HepG2 (cell line): ENCODE measurements at regions not wholly inside any gene's neighbourhood (a gene's known extent, or its start where the extent isn't known, plus 50 kb on each side); places are given as distances from the start of the nearest gene placed in this dataset.

ENCODE experiments used
- ATAC-seq: fragments of 200-7000 bp; cut with Tn5 transposase; 3 replicates; pipeline ENCODE4 v1.9.1; 2020; ENCODE audit warnings: mild to moderate bottlenecking, moderate library complexity
- BruUV-seq: library from RNA; stranded (reverse); fragments of 400-500 nt; replicated peaks from 2 replicates; lab custom pipeline; 2021; lab: Mats Ljungman, UMichigan
- CTCF ChIA-PET: fragments of 300-600 bp; formaldehyde crosslinking; extraction: SDS; loops from one replicate; lab custom pipeline; 2021; ENCODE audit warnings: low total read pairs, inconsistent platforms, low intra/inter-chr PET ratio; lab: Yijun Ruan, JAX
- POLR2A ChIA-PET: fragments of 350-600 bp; sonication (Branson Sonifier 250); formaldehyde crosslinking; loops from one replicate; lab custom pipeline; 2020; ENCODE audit warnings: antibody characterized with exemption, inconsistent platforms; lab: Yijun Ruan, JAX
- DNase-seq: peaks from one replicate; pipeline ENCODE4 v3.0.0-alpha.2; 2015; ENCODE audit warnings: low spot score
- FAIRE-seq: peaks from 3 replicates; lab custom pipeline; 2011; peaks lifted over from hg19 to GRCh38; lab: Jason Lieb, UNC
- H2AFZ ChIP-seq: one replicate; pipeline ENCODE4 v1.6.1; 2011; ENCODE audit warnings: low read length, inconsistent platforms
- H3K27ac ChIP-seq: fragments of 300-600 bp; 3 replicates; pipeline ENCODE4 v1.8.0; 2011; ENCODE audit warnings: mixed run types, mild to moderate bottlenecking, mixed read lengths, low read length, inconsistent platforms; ENCODE audit not compliant: insufficient read depth; ENCODE audit errors: extremely low read length
- H3K27me3 ChIP-seq, 2 experiments: fragments of 200-600 bp in 1 of 2; 2 replicates in 1 of 2; 3 replicates in 1 of 2; pipeline versions ENCODE4 v1.6.0 to v1.8.0; 2011; ENCODE audit warnings: low read length in 2 of 2, mild to moderate bottlenecking in 2 of 2, moderate library complexity in 2 of 2, inconsistent platforms in 1 of 2; ENCODE audit not compliant: insufficient read depth in 2 of 2, control insufficient read depth in 1 of 2
- H3K36me3 ChIP-seq, 2 experiments: fragments of 200-600 bp in 1 of 2; replicated peaks in 1 of 2; 2 replicates in 1 of 2; 3 replicates in 1 of 2; pipeline versions ENCODE4 v1.5.1 to v1.8.0; 2011; ENCODE audit warnings: low read length in 2 of 2, inconsistent platforms in 1 of 2; ENCODE audit not compliant: insufficient read depth in 2 of 2, control insufficient read depth in 1 of 2
- H3K4me1 ChIP-seq: 2 replicates; pipeline ENCODE4 v1.5.1; 2012; ENCODE audit warnings: low read length, inconsistent platforms; ENCODE audit not compliant: insufficient read depth
- H3K4me2 ChIP-seq: 2 replicates; pipeline ENCODE4 v1.6.0; 2011; ENCODE audit warnings: low read depth, low read length, inconsistent platforms
- H3K4me3 ChIP-seq, 3 experiments: fragments of 200-600 bp in 1 of 3; sonication (generic), shearing (Covaris generic) in 1 of 3; replicated peaks in 1 of 3; 2 replicates each; pipeline ENCODE4 v1.5.1; 2011 to 2016; ENCODE audit warnings: low read length in 3 of 3, inconsistent platforms in 2 of 3, low read depth in 2 of 3, mild to moderate bottlenecking in 2 of 3, control low read depth in 1 of 3, mixed read lengths in 1 of 3; ENCODE audit not compliant: insufficient read depth in 1 of 3
- H3K79me2 ChIP-seq: one replicate; pipeline ENCODE4 v1.6.1; 2011; ENCODE audit warnings: low read length, inconsistent platforms; ENCODE audit not compliant: insufficient read depth
- H3K9ac ChIP-seq: 2 replicates; pipeline ENCODE4 v1.6.0; 2011; ENCODE audit warnings: mild to moderate bottlenecking, low read depth, low read length, inconsistent platforms; ENCODE audit not compliant: insufficient read depth
- H3K9me3 ChIP-seq: 2 replicates; pipeline ENCODE4 v1.5.1; 2012; ENCODE audit warnings: mild to moderate bottlenecking, low read length
- H4K20me1 ChIP-seq: 2 replicates; pipeline ENCODE4 v1.6.0; 2011; ENCODE audit warnings: inconsistent platforms, mild to moderate bottlenecking, low read length, moderate library complexity; ENCODE audit not compliant: insufficient read depth
- POGK ChIP-seq: sonication (generic); formaldehyde crosslinking; conservative IDR thresholded peaks from 2 replicates; pipeline ENCODE4 v1.8.0; 2022; ENCODE audit warnings: mild to moderate bottlenecking, moderate library complexity, missing genetic modification reagents
- RAD51 ChIP-seq: fragments of 450-650 bp; IDR thresholded peaks from 2 replicates; pipeline ENCODE4 v1.6.1; 2016; ENCODE audit warnings: borderline replicate concordance
- REPIN1 ChIP-seq: sonication (generic); formaldehyde crosslinking; IDR thresholded peaks from 2 replicates; pipeline ENCODE4 v1.8.0; 2022; ENCODE audit warnings: missing genetic modification reagents, low read depth, mild to moderate bottlenecking, borderline replicate concordance
- SAFB2 ChIP-seq: sonication (generic); formaldehyde crosslinking; IDR thresholded peaks from 2 replicates; pipeline ENCODE4 v1.5.1; 2020; ENCODE audit warnings: missing genetic modification reagents, low read depth, mild to moderate bottlenecking, borderline replicate concordance
- ZNF143 ChIP-seq: sonication (generic); formaldehyde crosslinking; IDR thresholded peaks from 2 replicates; pipeline ENCODE4 v1.4.0; 2020; ENCODE audit warnings: missing genetic modification reagents
- ZNF280B ChIP-seq: sonication (generic); formaldehyde crosslinking; IDR thresholded peaks from 2 replicates; pipeline ENCODE4 v1.5.0; 2020; ENCODE audit warnings: missing genetic modification reagents, mild to moderate bottlenecking, borderline replicate concordance
- ZNF513 ChIP-seq: sonication (generic); formaldehyde crosslinking; conservative IDR thresholded peaks from 2 replicates; pipeline ENCODE4 v1.5.0; 2020; ENCODE audit warnings: missing genetic modification reagents
- ZNF563 ChIP-seq: sonication (generic); formaldehyde crosslinking; IDR thresholded peaks from 2 replicates; pipeline ENCODE4 v1.8.0; 2022; ENCODE audit warnings: mild to moderate bottlenecking, moderate library complexity, missing genetic modification reagents
- ZNF710 ChIP-seq: sonication (generic); formaldehyde crosslinking; IDR thresholded peaks from 2 replicates; pipeline ENCODE4 v1.5.0; 2020; ENCODE audit warnings: mild to moderate bottlenecking, missing genetic modification reagents, borderline replicate concordance
- WGBS: methylation state at CpG from one replicate; pipeline ENCODE4 v1.1.6; 2017; ENCODE audit warnings: low lambda C conversion rate; 5-methylcytosine and 5-hydroxymethylcytosine counted together
- in situ Hi-C: cut with HindIII; loops from 2 replicates; pipeline ENCODE4 v1.10.0; 2017; ENCODE audit warnings: low pct_unique_long_range_greater_than_20kb; ENCODE audit not compliant: extremely low pct_ligation_motif_present
- intact Hi-C: fragments of 100-400 bp; cut with micrococcal nuclease; formaldehyde crosslinking; loops from one replicate; pipeline ENCODE4 v1.10.0; 2022; ENCODE audit not compliant: unreplicated experiment
- TF ChIP-seq, protein P1 (sequence below): IDR thresholded peaks from 2 replicates; pipeline ENCODE4 v1.4.0; 2020; ENCODE audit warnings: mild to moderate bottlenecking, missing genetic modification reagents
- TF ChIP-seq, protein P2 (sequence below): sonication (generic); formaldehyde crosslinking; IDR thresholded peaks from 2 replicates; pipeline ENCODE4 v1.5.1; 2020; ENCODE audit warnings: missing genetic modification reagents, mild to moderate bottlenecking, borderline replicate concordance

- CTCF ChIA-PET, result no interaction called here
- FAIRE-seq, result no peak
- in situ Hi-C loops, result no loop called here
- TF ChIP-seq, protein P1, sequence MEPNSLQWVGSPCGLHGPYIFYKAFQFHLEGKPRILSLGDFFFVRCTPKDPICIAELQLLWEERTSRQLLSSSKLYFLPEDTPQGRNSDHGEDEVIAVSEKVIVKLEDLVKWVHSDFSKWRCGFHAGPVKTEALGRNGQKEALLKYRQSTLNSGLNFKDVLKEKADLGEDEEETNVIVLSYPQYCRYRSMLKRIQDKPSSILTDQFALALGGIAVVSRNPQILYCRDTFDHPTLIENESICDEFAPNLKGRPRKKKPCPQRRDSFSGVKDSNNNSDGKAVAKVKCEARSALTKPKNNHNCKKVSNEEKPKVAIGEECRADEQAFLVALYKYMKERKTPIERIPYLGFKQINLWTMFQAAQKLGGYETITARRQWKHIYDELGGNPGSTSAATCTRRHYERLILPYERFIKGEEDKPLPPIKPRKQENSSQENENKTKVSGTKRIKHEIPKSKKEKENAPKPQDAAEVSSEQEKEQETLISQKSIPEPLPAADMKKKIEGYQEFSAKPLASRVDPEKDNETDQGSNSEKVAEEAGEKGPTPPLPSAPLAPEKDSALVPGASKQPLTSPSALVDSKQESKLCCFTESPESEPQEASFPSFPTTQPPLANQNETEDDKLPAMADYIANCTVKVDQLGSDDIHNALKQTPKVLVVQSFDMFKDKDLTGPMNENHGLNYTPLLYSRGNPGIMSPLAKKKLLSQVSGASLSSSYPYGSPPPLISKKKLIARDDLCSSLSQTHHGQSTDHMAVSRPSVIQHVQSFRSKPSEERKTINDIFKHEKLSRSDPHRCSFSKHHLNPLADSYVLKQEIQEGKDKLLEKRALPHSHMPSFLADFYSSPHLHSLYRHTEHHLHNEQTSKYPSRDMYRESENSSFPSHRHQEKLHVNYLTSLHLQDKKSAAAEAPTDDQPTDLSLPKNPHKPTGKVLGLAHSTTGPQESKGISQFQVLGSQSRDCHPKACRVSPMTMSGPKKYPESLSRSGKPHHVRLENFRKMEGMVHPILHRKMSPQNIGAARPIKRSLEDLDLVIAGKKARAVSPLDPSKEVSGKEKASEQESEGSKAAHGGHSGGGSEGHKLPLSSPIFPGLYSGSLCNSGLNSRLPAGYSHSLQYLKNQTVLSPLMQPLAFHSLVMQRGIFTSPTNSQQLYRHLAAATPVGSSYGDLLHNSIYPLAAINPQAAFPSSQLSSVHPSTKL (CRISPR knock-in tag), result no peak
- TF ChIP-seq RAD51, result no peak
- no peak for TF ChIP-seq POGK (CRISPR knock-in tag)
- no peak for TF ChIP-seq ZNF280B (CRISPR knock-in tag)
- TF ChIP-seq ZNF710 (CRISPR knock-in tag), result no peak
- TF ChIP-seq REPIN1 (CRISPR knock-in tag), result no peak
- TF ChIP-seq, protein P2, sequence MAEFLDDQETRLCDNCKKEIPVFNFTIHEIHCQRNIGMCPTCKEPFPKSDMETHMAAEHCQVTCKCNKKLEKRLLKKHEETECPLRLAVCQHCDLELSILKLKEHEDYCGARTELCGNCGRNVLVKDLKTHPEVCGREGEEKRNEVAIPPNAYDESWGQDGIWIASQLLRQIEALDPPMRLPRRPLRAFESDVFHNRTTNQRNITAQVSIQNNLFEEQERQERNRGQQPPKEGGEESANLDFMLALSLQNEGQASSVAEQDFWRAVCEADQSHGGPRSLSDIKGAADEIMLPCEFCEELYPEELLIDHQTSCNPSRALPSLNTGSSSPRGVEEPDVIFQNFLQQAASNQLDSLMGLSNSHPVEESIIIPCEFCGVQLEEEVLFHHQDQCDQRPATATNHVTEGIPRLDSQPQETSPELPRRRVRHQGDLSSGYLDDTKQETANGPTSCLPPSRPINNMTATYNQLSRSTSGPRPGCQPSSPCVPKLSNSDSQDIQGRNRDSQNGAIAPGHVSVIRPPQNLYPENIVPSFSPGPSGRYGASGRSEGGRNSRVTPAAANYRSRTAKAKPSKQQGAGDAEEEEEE (CRISPR knock-in tag), result no peak
- no peak for TF ChIP-seq SAFB2 (CRISPR knock-in tag)
- no peak for TF ChIP-seq ZNF563 (CRISPR knock-in tag)
- no peak for TF ChIP-seq ZNF143 (CRISPR knock-in tag)
- TF ChIP-seq ZNF513, result no peak
Measured at GRCh38 chr15:60160909-60161308, 156.8 kb downstream of the FOXB1 start.

More at GRCh38 chr15:60160909-60161308, 156.8 kb downstream of the FOXB1 start:
- Histone ChIP-seq H3K27me3 (peaks cover 1 to 15% of the 10 kb centered on the region in 2 experiments; a peak in 3 of 5 replicates), H3K4me2 (no peak overlapping the region), H3K27ac (no peak overlapping the region), H3K9ac (no peak overlapping the region), H4K20me1 (no peaks in the 10 kb centered on the region), H3K79me2 (no peaks in the 10 kb centered on the region), H2AFZ (no peak overlapping the region), H3K9me3 (no peaks in the 10 kb centered on the region), H3K36me3 (no peaks in the 10 kb centered on the region), H3K4me1 (no peaks in the 10 kb centered on the region), H3K4me3 (no peak overlapping the region)
- no peak for ATAC-seq
- intact Hi-C loops, result no loop called here
- WGBS, result 3% methylated on average over 5 of the region's 5 CpGs
- no peak for DNase-seq
- no TSS peak for BruUV-seq
- POLR2A ChIA-PET, result no interaction called here
